H9 (cell line): ENCODE measurements at regions not wholly inside any gene's neighbourhood (a gene's known extent, or its start where the extent isn't known, plus 50 kb on each side); places are given as distances from the start of the nearest gene placed in this dataset.

Experiments
- DNase-seq: peaks from one replicate; pipeline ENCODE4 v3.0.0-alpha.2; 2017
- H2AFZ ChIP-seq: one replicate; pipeline ENCODE4 v1.6.1; 2013; ENCODE audit warnings: mild to moderate bottlenecking, low read length, control low read depth, moderate library complexity
- H2AK5ac ChIP-seq: 2 replicates; pipeline ENCODE4 v1.6.1; 2013; ENCODE audit warnings: low read length, control low read depth, mixed read lengths; ENCODE audit not compliant: insufficient read length
- H2BK120ac ChIP-seq: one replicate; pipeline ENCODE4 v1.6.1; 2013; ENCODE audit warnings: low read depth, mild to moderate bottlenecking, low read length, control low read depth, inconsistent platforms; ENCODE audit not compliant: poor library complexity, severe bottlenecking
- H2BK12ac ChIP-seq: 2 replicates; pipeline ENCODE4 v1.6.1; 2013; ENCODE audit warnings: low read length, control low read depth, mixed read lengths, low read depth; ENCODE audit not compliant: insufficient read length
- H2BK15ac ChIP-seq: 2 replicates; pipeline ENCODE4 v1.6.1; 2013; ENCODE audit warnings: low read depth, low read length, control low read depth
- H2BK20ac ChIP-seq: one replicate; pipeline ENCODE4 v1.6.1; 2013; ENCODE audit warnings: low read depth, mild to moderate bottlenecking, low read length, control low read depth, inconsistent platforms; ENCODE audit not compliant: poor library complexity, severe bottlenecking
- H2BK5ac ChIP-seq: 2 replicates; pipeline ENCODE4 v1.6.1; 2013; ENCODE audit warnings: low read length, control low read depth, mixed read lengths; ENCODE audit not compliant: insufficient read length
- H3K14ac ChIP-seq: 2 replicates; pipeline ENCODE4 v1.6.1; 2013; ENCODE audit warnings: low read length, control low read depth; ENCODE audit not compliant: insufficient read depth
- H3K18ac ChIP-seq: 2 replicates; pipeline ENCODE4 v1.6.1; 2013; ENCODE audit warnings: low read depth, mild to moderate bottlenecking, mixed read lengths, low read length, control low read depth; ENCODE audit not compliant: insufficient read length
- H3K23ac ChIP-seq: 2 replicates; pipeline ENCODE4 v1.6.1; 2013; ENCODE audit warnings: low read length, control low read depth, mixed read lengths, low read depth; ENCODE audit not compliant: insufficient read length
- H3K23me2 ChIP-seq: 2 replicates; pipeline ENCODE4 v1.6.1; 2013; ENCODE audit warnings: low read depth, mild to moderate bottlenecking, mixed read lengths, low read length, control low read depth; ENCODE audit not compliant: insufficient read length, poor library complexity, severe bottlenecking
- H3K27ac ChIP-seq: 2 replicates; pipeline ENCODE4 v1.5.1; 2013; ENCODE audit warnings: low read length, control low read depth, mixed read lengths, low read depth; ENCODE audit not compliant: insufficient read length
- H3K27me3 ChIP-seq: 2 replicates; pipeline ENCODE4 v1.6.1; 2013; ENCODE audit warnings: low read length, control low read depth, inconsistent platforms; ENCODE audit not compliant: insufficient read depth
- H3K4ac ChIP-seq: 2 replicates; pipeline ENCODE4 v1.6.1; 2013; ENCODE audit warnings: low read depth, mild to moderate bottlenecking, control low read depth, inconsistent platforms, low read length, moderate library complexity
- H3K4me1 ChIP-seq: 2 replicates; pipeline ENCODE4 v1.6.1; 2013; ENCODE audit warnings: low read length, control low read depth, inconsistent platforms; ENCODE audit not compliant: insufficient read depth
- H3K4me2 ChIP-seq: 2 replicates; pipeline ENCODE4 v1.6.1; 2013; ENCODE audit warnings: low read length, control low read depth, mixed read lengths; ENCODE audit not compliant: insufficient read length, insufficient read depth
- H3K56ac ChIP-seq: 2 replicates; pipeline ENCODE4 v1.6.1; 2013; ENCODE audit warnings: low read depth, mild to moderate bottlenecking, mixed read lengths, low read length, control low read depth; ENCODE audit not compliant: insufficient read length
- H3K79me1 ChIP-seq: 2 replicates; pipeline ENCODE4 v1.6.1; 2013; ENCODE audit warnings: low read depth, mild to moderate bottlenecking, moderate library complexity, low read length, control low read depth, inconsistent platforms; ENCODE audit not compliant: insufficient read depth, poor library complexity, severe bottlenecking
- H3K79me2 ChIP-seq: 2 replicates; pipeline ENCODE4 v1.6.1; 2013; ENCODE audit warnings: low read length, control low read depth, inconsistent platforms; ENCODE audit not compliant: insufficient read depth
- H3K9ac ChIP-seq: 2 replicates; pipeline ENCODE4 v1.6.1; 2013; ENCODE audit warnings: low read length, control low read depth, mixed read lengths; ENCODE audit not compliant: insufficient read length; ENCODE audit errors: extremely low read depth
- H3K9me3 ChIP-seq: one replicate; pipeline ENCODE4 v1.6.1; 2013; ENCODE audit warnings: low read depth, low read length, inconsistent platforms; ENCODE audit not compliant: control insufficient read depth
- H3T11ph ChIP-seq: one replicate; pipeline ENCODE4 v1.6.1; 2013; ENCODE audit warnings: mild to moderate bottlenecking, low read length, control low read depth, inconsistent platforms
- H4K20me1 ChIP-seq: one replicate; pipeline ENCODE4 v1.6.1; 2013; ENCODE audit not compliant: control insufficient read depth, insufficient read length, insufficient read depth
- H4K5ac ChIP-seq: 2 replicates; pipeline ENCODE4 v1.6.1; 2013; ENCODE audit warnings: low read depth, mild to moderate bottlenecking, mixed read lengths, low read length, control low read depth; ENCODE audit not compliant: insufficient read length
- H4K8ac ChIP-seq: replicated peaks from 2 replicates; pipeline ENCODE4 v1.6.1; 2013; ENCODE audit warnings: low read length, control low read depth, mixed read lengths, low read depth; ENCODE audit not compliant: insufficient read length
- H4K91ac ChIP-seq: 2 replicates; pipeline ENCODE4 v1.6.1; 2013; ENCODE audit warnings: low read depth, mild to moderate bottlenecking, moderate library complexity, mixed read lengths, low read length, control low read depth; ENCODE audit not compliant: insufficient read length
- H3K27ac Mint-ChIP-seq, 3 experiments: 2 replicates in 2 of 3; 3 replicates in 1 of 3; pipeline ENCODE4 v1.8.0; 2020 to 2021; ENCODE audit warnings: mixed read lengths in 3 of 3, mild to moderate bottlenecking in 1 of 3, moderate library complexity in 1 of 3
- H3K27me3 Mint-ChIP-seq: 2 replicates; pipeline ENCODE4 v1.8.0; 2021; ENCODE audit warnings: low read depth, mild to moderate bottlenecking, moderate library complexity, mixed read lengths
- H3K36me3 Mint-ChIP-seq, 3 experiments: 2 replicates in 2 of 3; 3 replicates in 1 of 3; pipeline ENCODE4 v1.8.0; 2020 to 2021; ENCODE audit warnings: low read depth in 3 of 3, mixed read lengths in 3 of 3; ENCODE audit not compliant: insufficient read depth in 1 of 3
- H3K4me1 Mint-ChIP-seq, 2 experiments: 2 replicates each; pipeline ENCODE4 v1.8.0; 2020; ENCODE audit warnings: mixed read lengths in 2 of 2
- H3K4me3 Mint-ChIP-seq, 2 experiments: 2 replicates in 1 of 2; 3 replicates in 1 of 2; pipeline ENCODE4 v1.8.0; 2020 to 2021; ENCODE audit warnings: mild to moderate bottlenecking in 2 of 2, mixed read lengths in 2 of 2, moderate library complexity in 1 of 2
- H3K9me3 Mint-ChIP-seq, 2 experiments: 2 replicates in 1 of 2; 3 replicates in 1 of 2; pipeline ENCODE4 v1.8.0; 2020; ENCODE audit warnings: mild to moderate bottlenecking in 2 of 2, mixed read lengths in 2 of 2, moderate library complexity in 1 of 2
- CTCF ChIP-seq: fragments of 200-600 bp; sonication (generic); conservative IDR thresholded peaks from 3 replicates; pipeline ENCODE4 v1.8.0; 2021; ENCODE audit warnings: antibody characterized with exemption, mild to moderate bottlenecking
- WGBS: extraction: QIAGEN DNeasy Blood & Tissue Kit; methylation state at CpG from one replicate; pipeline ENCODE4 v1.1.7; 2013; ENCODE audit warnings: missing lambda C conversion rate, low lambda C conversion rate, mixed read lengths; ENCODE audit not compliant: insufficient read length; ENCODE audit errors: extremely low coverage; 5-methylcytosine and 5-hydroxymethylcytosine counted together

GRCh38 chr6:1103021-1103420 lies 208.9 kb upstream of the FOXQ1 start:
- peaks cover 96% of the 10 kb centered on the region for H3K27me3 Mint-ChIP-seq
- no peak overlapping the region for H3K27ac Mint-ChIP-seq
- H2BK5ac ChIP-seq = no peak overlapping the region
- H3K4me3 Mint-ChIP-seq = no peak overlapping the region
- no peak overlapping the region for H3K4ac ChIP-seq
- no CpG with 5 or more reads among the region's 8 CpGs for WGBS
- peaks cover 4% of the 10 kb centered on the region; the same call in 1 of the 2 replicates for H3K4me1 ChIP-seq
- H3K9me3 ChIP-seq = no peaks in the 10 kb centered on the region
- no peak overlapping the region for H4K5ac ChIP-seq
- no peak for TF ChIP-seq CTCF
- no peak overlapping the region for H2BK120ac ChIP-seq
- no peak overlapping the region for H2BK15ac ChIP-seq
- H3K56ac ChIP-seq = no peak overlapping the region
- H3K23ac ChIP-seq = no peak overlapping the region
- no peak overlapping the region for H3K14ac ChIP-seq
- no peak overlapping the region for H4K8ac ChIP-seq
- H3T11ph ChIP-seq = no peak overlapping the region
- no peaks in the 10 kb centered on the region for H4K20me1 ChIP-seq
- H3K27ac ChIP-seq = no peak overlapping the region
- H3K79me2 ChIP-seq = no peaks in the 10 kb centered on the region
- no peak overlapping the region for H3K9ac ChIP-seq
- DNase-seq = no peak
- peaks cover 18 to 21% of the 10 kb centered on the region in 2 experiments for H3K9me3 Mint-ChIP-seq
- no peaks in the 10 kb centered on the region for H3K23me2 ChIP-seq
- no peak overlapping the region for H2AK5ac ChIP-seq
- H3K4me1 Mint-ChIP-seq = peaks cover 29% of the 10 kb centered on the region in 2 experiments
- H2BK12ac ChIP-seq = no peak overlapping the region
- H3K79me1 ChIP-seq = no peaks in the 10 kb centered on the region
- H2AFZ ChIP-seq = no peak overlapping the region
- H3K27me3 ChIP-seq = peaks cover 79% of the 10 kb centered on the region
- no peak overlapping the region for H4K91ac ChIP-seq
- no peak overlapping the region for H2BK20ac ChIP-seq
- H3K18ac ChIP-seq = no peak overlapping the region
- peaks cover 0 to 20% (median 10%) of the 10 kb centered on the region in 3 experiments; a peak in 6 of 7 replicates for H3K36me3 Mint-ChIP-seq
- no peak overlapping the region for H3K4me2 ChIP-seq
